ENCODE measurements at regions not wholly inside any gene's neighbourhood (a gene's known extent, or its start where the extent isn't known, plus 50 kb on each side); places are given as distances from the start of the nearest gene placed in this dataset.

GRCh38 chr15:39232512-39232911 is 348.4 kb upstream of the THBS1 start:
- no peak overlapping the region for H3K4me3 ChIP-seq
- H3K36me3 ChIP-seq, result no peaks in the 10 kb centered on the region
- H3K27me3 ChIP-seq, result no peaks in the 10 kb centered on the region
- H3K4me1 ChIP-seq, result no peaks in the 10 kb centered on the region
- DNase-seq (ENCODE audit: extremely low spot score in 2 of 2), result no peak
- intact Hi-C loops (cut with DNase I), result no loop called here
- H3K9me3 ChIP-seq, result no peaks in the 10 kb centered on the region
- TF ChIP-seq POLR2AphosphoS5 (IDR thresholded peaks at IDR 0.05; ENCODE audit: insufficient read depth in 1 of 2, low read depth in 1 of 2) (no peak), CTCF (IDR thresholded peaks at IDR 0.05) (no peak), POLR2A (IDR thresholded peaks at IDR 0.05) (no peak)
- H3K27ac ChIP-seq, result no peak overlapping the region

GRCh38 chr15:39235084-39235795 is 345.6 kb upstream of the THBS1 start:
- H3K27ac ChIP-seq, result no peak overlapping the region
- intact Hi-C loops (cut with DNase I), result no loop called here
- no peaks in the 10 kb centered on the region for H3K9me3 ChIP-seq
- H3K27me3 ChIP-seq, result no peaks in the 10 kb centered on the region
- no peaks in the 10 kb centered on the region for H3K4me1 ChIP-seq
- no peaks in the 10 kb centered on the region for H3K36me3 ChIP-seq
- H3K4me3 ChIP-seq, result no peak overlapping the region
- DNase-seq (ENCODE audit: extremely low spot score in 2 of 2), result no peak
- TF ChIP-seq CTCF (IDR thresholded peaks at IDR 0.05) (no peak), POLR2AphosphoS5 (IDR thresholded peaks at IDR 0.05; ENCODE audit: insufficient read depth in 1 of 2, low read depth in 1 of 2) (no peak), POLR2A (IDR thresholded peaks at IDR 0.05) (no peak)

GRCh38 chr15:39236375-39236774 is 344.5 kb upstream of the THBS1 start:
- H3K27me3 ChIP-seq, result no peaks in the 10 kb centered on the region
- intact Hi-C loops (cut with DNase I), result no loop called here
- H3K4me1 ChIP-seq, result no peaks in the 10 kb centered on the region
- no peaks in the 10 kb centered on the region for H3K9me3 ChIP-seq
- TF ChIP-seq POLR2AphosphoS5 (IDR thresholded peaks at IDR 0.05; ENCODE audit: insufficient read depth in 1 of 2, low read depth in 1 of 2), result no peak
- TF ChIP-seq CTCF (IDR thresholded peaks at IDR 0.05), result no peak
- no peak for TF ChIP-seq POLR2A (IDR thresholded peaks at IDR 0.05)
- no peak overlapping the region for H3K27ac ChIP-seq
- no peaks in the 10 kb centered on the region for H3K36me3 ChIP-seq
- DNase-seq (ENCODE audit: extremely low spot score in 2 of 2), result no peak
- no peak overlapping the region for H3K4me3 ChIP-seq

- H3K27me3 ChIP-seq, result no peaks in the 10 kb centered on the region
- no peak overlapping the region for H3K27ac ChIP-seq
- intact Hi-C loops (cut with DNase I), result no loop called here
- no peak for DNase-seq (ENCODE audit: extremely low spot score in 2 of 2)
- no peaks in the 10 kb centered on the region for H3K9me3 ChIP-seq
- no peaks in the 10 kb centered on the region for H3K4me1 ChIP-seq
- H3K4me3 ChIP-seq, result no peak overlapping the region
- H3K36me3 ChIP-seq, result no peaks in the 10 kb centered on the region
- TF ChIP-seq POLR2AphosphoS5 (IDR thresholded peaks at IDR 0.05; ENCODE audit: insufficient read depth in 1 of 2, low read depth in 1 of 2), result no peak
- TF ChIP-seq CTCF (IDR thresholded peaks at IDR 0.05), result no peak
- no peak for TF ChIP-seq POLR2A (IDR thresholded peaks at IDR 0.05)
These were observed 342.4 kb upstream of the THBS1 start for GRCh38 chr15:39238443-39238842.

- no peak overlapping the region for H3K27ac ChIP-seq
- no peaks in the 10 kb centered on the region for H3K27me3 ChIP-seq
- no peaks in the 10 kb centered on the region for H3K36me3 ChIP-seq
- no peak overlapping the region for H3K4me3 ChIP-seq
- no peak for DNase-seq (ENCODE audit: extremely low spot score in 2 of 2)
- H3K4me1 ChIP-seq, result no peaks in the 10 kb centered on the region
- no peak for TF ChIP-seq POLR2AphosphoS5 (IDR thresholded peaks at IDR 0.05; ENCODE audit: insufficient read depth in 1 of 2, low read depth in 1 of 2)
- no peak for TF ChIP-seq CTCF (IDR thresholded peaks at IDR 0.05)
- no peak for TF ChIP-seq POLR2A (IDR thresholded peaks at IDR 0.05)
- no peaks in the 10 kb centered on the region for H3K9me3 ChIP-seq
- intact Hi-C loops (cut with DNase I), result no loop called here
These were observed 341.3 kb upstream of the THBS1 start for GRCh38 chr15:39239562-39239961.

Data from vagina (tissue), 2 donors.